Spleen (tissue), 11 donors: ENCODE measurements at regions not wholly inside any gene's neighbourhood (a gene's known extent, or its start where the extent isn't known, plus 50 kb on each side); places are given as distances from the start of the nearest gene placed in this dataset.

ENCODE experiments used
- DNase-seq: peaks from one replicate; pipeline ENCODE4 v3.0.0-alpha.2; 2020
- H3K27ac ChIP-seq, 8 donors: fragments of 200-600 bp; sonication (generic) in 7 of 8; 1 replicate in 4 of 8; 2 replicates in 4 of 8; pipeline versions ENCODE4 v1.5.0 to v1.8.0; 2016 to 2021; ENCODE audit warnings: inconsistent platforms in 4 of 8, mild to moderate bottlenecking in 4 of 8, moderate library complexity in 1 of 8
- H3K27me3 ChIP-seq, 7 donors: fragments of 200-600 bp; sonication (generic) in 6 of 7; replicated peaks in 1 of 7; 1 replicate in 4 of 7; 2 replicates in 3 of 7; pipeline versions ENCODE4 v1.5.0 to v1.8.0; 2016 to 2021; ENCODE audit warnings: inconsistent platforms in 3 of 7, mild to moderate bottlenecking in 1 of 7
- H3K36me3 ChIP-seq, 6 donors: fragments of 200-600 bp; sonication (generic) in 5 of 6; 1 replicate in 4 of 6; 2 replicates in 2 of 6; pipeline versions ENCODE4 v1.5.0 to v1.8.0; 2016 to 2021; ENCODE audit warnings: inconsistent platforms in 2 of 6
- H3K4me1 ChIP-seq, 6 donors: fragments of 200-600 bp; sonication (generic) in 5 of 6; 1 replicate in 3 of 6; 2 replicates in 3 of 6; pipeline versions ENCODE4 v1.5.0 to v1.8.0; 2016 to 2021; ENCODE audit warnings: inconsistent platforms in 3 of 6
- H3K4me3 ChIP-seq, 8 donors: fragments of 200-600 bp; sonication (generic) in 7 of 8; 1 replicate in 4 of 8; 2 replicates in 4 of 8; pipeline versions ENCODE4 v1.5.0 to v1.8.0; 2016 to 2021; ENCODE audit warnings: inconsistent platforms in 4 of 8, mild to moderate bottlenecking in 4 of 8, moderate library complexity in 2 of 8
- H3K9me3 ChIP-seq, 8 donors: fragments of 200-600 bp; sonication (generic) in 7 of 8; 1 replicate in 4 of 8; 2 replicates in 4 of 8; pipeline versions ENCODE4 v1.5.0 to v1.8.0; 2016 to 2021; ENCODE audit warnings: inconsistent platforms in 4 of 8
- POLR2A ChIP-seq, 3 donors: fragments of 450-650 bp; IDR thresholded peaks; one replicate each; pipeline ENCODE4 v1.5.1; 2017; ENCODE audit warnings: antibody characterized with exemption in 3 of 3, mild to moderate bottlenecking in 1 of 3
- POLR2AphosphoS5 ChIP-seq, 3 donors: sonication (generic); formaldehyde crosslinking; IDR thresholded peaks; one replicate each; pipeline ENCODE4 v1.5.1; 2017; ENCODE audit warnings: antibody characterized with exemption in 3 of 3
- WGBS, 5 donors: extraction: QIAGEN DNeasy Blood & Tissue Kit in 3 of 5; methylation state at CpG; one replicate each; pipeline versions ENCODE4 v1.1.5 to v1.1.7; 2013 to 2018; 5-methylcytosine and 5-hydroxymethylcytosine counted together
- intact Hi-C: fragments of 100-400 bp; cut with DNase I; formaldehyde crosslinking; loops from one replicate; pipeline ENCODE4 v1.15.0; 2023; ENCODE audit warnings: low total_unique reads
- TF ChIP-seq, protein P1 (sequence below), 11 experiments: fragments of 200-600 bp in 7 of 11; fragments of 450-650 bp in 4 of 11; sonication (generic) in 4 of 11; IDR thresholded peaks in 8 of 11; conservative IDR thresholded peaks in 3 of 11; 1 replicate in 7 of 11; 2 replicates in 4 of 11; pipeline versions ENCODE4 v1.4.0 to v1.8.0; 2016 to 2021; ENCODE audit warnings: antibody characterized with exemption in 11 of 11, inconsistent platforms in 4 of 11, mild to moderate bottlenecking in 1 of 11
- donor health status: healthy with polysubstance abuse.
- donor health status: DM: no; HTN: no; CAD: no; lungs with moderate emphysema.
- donor health status: DM: no; HTN: no; CAD: no.
- donor health status: Bipolar disorder and iron deficiency.
- donor health status: healthy.
- donor health status: DM: no; HTN: no; CAD: no.
- donor health status: DM: yes; HTN: yes; CAD: no.

DNA sequence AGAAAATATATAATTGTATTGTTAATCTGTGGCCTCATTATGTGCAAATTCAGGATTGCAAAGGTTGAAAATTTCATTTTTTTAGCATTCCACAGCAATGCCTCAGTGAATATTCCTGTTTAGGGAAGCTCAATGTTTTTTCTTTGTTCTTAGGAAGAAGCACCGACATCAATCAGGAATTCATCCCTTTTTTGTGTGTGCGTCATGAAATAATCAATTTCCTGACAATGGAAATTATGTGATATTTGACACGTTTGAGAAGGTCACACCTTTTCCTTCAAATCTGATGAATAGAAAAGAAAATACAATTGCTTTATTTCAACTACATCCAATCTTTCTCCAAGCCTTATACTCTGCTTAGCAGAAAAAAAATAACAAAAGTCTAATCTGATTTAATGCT, 662.8 kb upstream of the FTMT start:
- no peaks in the 10 kb centered on the region for H3K27me3 ChIP-seq
- TF ChIP-seq POLR2A (IDR thresholded peaks at IDR 0.05) (no peak), POLR2AphosphoS5 (IDR thresholded peaks at IDR 0.05) (no peak)
- TF ChIP-seq, protein P1, sequence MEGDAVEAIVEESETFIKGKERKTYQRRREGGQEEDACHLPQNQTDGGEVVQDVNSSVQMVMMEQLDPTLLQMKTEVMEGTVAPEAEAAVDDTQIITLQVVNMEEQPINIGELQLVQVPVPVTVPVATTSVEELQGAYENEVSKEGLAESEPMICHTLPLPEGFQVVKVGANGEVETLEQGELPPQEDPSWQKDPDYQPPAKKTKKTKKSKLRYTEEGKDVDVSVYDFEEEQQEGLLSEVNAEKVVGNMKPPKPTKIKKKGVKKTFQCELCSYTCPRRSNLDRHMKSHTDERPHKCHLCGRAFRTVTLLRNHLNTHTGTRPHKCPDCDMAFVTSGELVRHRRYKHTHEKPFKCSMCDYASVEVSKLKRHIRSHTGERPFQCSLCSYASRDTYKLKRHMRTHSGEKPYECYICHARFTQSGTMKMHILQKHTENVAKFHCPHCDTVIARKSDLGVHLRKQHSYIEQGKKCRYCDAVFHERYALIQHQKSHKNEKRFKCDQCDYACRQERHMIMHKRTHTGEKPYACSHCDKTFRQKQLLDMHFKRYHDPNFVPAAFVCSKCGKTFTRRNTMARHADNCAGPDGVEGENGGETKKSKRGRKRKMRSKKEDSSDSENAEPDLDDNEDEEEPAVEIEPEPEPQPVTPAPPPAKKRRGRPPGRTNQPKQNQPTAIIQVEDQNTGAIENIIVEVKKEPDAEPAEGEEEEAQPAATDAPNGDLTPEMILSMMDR (IDR thresholded peaks at IDR 0.05 in 8 of 11, conservative IDR thresholded peaks at IDR 0.05 in 3 of 11), result no peak
- H3K4me1 ChIP-seq, result no peaks in the 10 kb centered on the region
- H3K36me3 ChIP-seq, result no peaks in the 10 kb centered on the region
- 64 to 76% (median 72%) methylated on average over 3 of the region's 3 CpGs for whole genome bisulfite sequencing, 5 donors
- DNase-seq, result no peak
- intact Hi-C loops, result no loop called here
- no peaks in the 10 kb centered on the region for H3K9me3 ChIP-seq
- no peak overlapping the region for H3K27ac ChIP-seq
- no peak overlapping the region for H3K4me3 ChIP-seq

DNA sequence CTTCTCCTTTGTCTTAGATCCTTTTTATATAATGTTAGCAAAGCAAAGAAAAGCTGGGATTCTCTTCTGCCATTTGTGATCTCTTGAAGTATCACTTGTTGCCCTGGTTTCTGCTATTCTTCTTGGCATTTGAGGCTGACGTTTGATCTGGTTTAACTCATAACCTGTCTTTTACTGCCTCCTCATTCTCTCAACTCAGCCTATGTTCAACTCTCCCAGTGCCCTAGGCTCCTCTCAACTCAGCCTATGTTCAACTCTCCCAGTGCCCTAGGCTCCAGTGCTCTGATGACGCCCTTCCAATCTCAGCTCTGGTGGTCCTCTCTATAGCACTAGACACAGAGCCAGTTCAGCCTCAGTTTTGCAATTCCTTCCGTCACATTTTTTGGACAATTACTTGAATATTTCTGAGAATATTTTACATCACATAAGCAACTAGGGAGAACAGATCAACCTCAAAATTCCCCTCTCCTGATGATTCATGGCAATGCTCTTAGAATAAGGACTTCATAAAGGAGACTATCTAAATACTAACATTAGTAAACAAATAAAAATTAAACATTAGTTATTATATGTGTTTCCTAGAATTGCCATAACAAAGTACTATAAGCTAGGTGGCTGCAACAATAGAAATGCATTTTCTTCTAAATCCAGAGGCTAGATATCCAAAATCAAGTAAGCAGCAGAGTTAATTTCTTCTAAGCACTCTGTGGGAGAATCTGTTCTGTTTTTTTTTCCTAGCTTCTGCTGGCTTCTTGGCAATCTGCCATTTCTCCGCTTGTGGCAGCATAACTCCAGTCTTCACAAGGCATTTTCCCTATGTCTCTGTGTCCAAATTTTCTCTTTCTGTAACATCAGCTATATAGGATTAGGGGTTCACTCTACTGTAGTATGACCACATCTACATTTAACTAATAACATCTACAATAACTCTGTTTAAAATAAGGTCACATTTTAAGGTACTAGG, 662.1 kb upstream of the FTMT start:
- TF ChIP-seq POLR2AphosphoS5 (IDR thresholded peaks at IDR 0.05), result no peak
- TF ChIP-seq, protein P1 (IDR thresholded peaks at IDR 0.05 in 8 of 11, conservative IDR thresholded peaks at IDR 0.05 in 3 of 11), result no peak
- TF ChIP-seq POLR2A (IDR thresholded peaks at IDR 0.05), result no peak
- Histone ChIP-seq H3K27ac (no peak overlapping the region), H3K4me3 (no peak overlapping the region), H3K4me1 (no peaks in the 10 kb centered on the region), H3K36me3 (no peaks in the 10 kb centered on the region), H3K9me3 (no peaks in the 10 kb centered on the region), H3K27me3 (no peaks in the 10 kb centered on the region)
- intact Hi-C loops, result no loop called here
- DNase-seq, result no peak
- 55 to 71% (median 64%) methylated on average over 4 of the region's 4 CpGs for WGBS, 5 donors

DNA sequence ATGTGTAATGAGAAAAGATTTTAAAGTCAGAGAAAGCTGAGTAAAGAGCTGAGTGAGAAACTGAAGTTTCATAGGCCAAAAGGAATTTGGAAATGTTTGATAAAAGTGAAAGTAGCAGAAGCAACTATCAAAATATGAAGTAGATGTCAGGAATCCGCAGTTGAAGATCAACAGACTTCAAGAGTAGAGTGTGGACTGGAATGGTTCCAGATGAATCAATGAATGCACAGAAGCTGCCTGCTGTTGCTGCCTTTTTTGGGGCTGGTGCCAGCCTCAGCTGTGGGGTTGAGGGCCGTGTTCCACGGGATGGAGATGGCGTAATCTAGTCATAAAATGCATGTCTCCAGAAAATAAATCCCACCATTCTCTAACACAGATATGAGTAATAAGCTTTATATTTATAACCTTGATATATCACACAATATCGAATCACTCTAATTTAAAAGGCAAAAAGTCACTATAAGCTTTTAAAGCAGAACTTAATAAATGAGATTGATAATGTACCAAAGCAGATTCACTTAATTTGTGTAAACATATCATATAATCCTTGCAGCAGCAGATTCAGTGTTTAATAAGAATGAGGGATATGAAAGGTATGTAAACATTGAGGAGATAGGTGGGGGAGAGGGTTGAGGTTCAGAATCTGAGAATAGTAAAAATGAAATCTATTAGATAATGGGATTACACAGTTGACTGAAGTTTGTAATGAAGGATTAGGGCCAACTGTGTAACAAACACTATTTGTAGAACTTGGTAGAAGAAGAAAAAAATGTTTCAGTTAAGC, 652.3 kb upstream of the FTMT start:
- 69 to 82% (median 73%) methylated on average over 5 of the region's 5 CpGs for WGBS, 5 donors
- Histone ChIP-seq H3K27ac (no peak overlapping the region), H3K27me3 (no peaks in the 10 kb centered on the region), H3K4me3 (no peak overlapping the region), H3K36me3 (no peaks in the 10 kb centered on the region), H3K9me3 (no peaks in the 10 kb centered on the region), H3K4me1 (no peaks in the 10 kb centered on the region)
- DNase-seq, result no peak
- TF ChIP-seq POLR2A (IDR thresholded peaks at IDR 0.05) (no peak), POLR2AphosphoS5 (IDR thresholded peaks at IDR 0.05) (no peak)
- TF ChIP-seq, protein P1 (IDR thresholded peaks at IDR 0.05 in 8 of 11, conservative IDR thresholded peaks at IDR 0.05 in 3 of 11), result no peak
- intact Hi-C loops, result no loop called here

DNA sequence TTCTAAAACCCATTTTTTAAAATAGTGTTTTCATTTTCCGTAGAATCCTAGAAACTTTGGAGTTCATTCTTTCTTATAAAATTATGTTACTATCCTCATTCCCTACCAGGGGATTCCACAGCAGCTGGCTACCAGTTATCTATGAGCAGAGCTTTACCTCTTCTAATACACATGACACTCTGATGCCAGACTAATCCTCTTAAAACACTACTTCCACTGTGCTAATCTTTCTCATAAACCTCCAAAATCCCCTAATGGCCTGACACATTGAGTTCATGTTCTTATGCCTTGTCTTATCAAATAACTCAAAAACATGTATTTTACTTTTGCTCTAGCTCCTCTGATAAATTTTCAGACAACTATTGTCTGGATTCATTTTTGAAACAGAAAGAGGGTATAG, 633.6 kb upstream of the FTMT start:
- TF ChIP-seq POLR2A (IDR thresholded peaks at IDR 0.05), result no peak
- TF ChIP-seq, protein P1 (IDR thresholded peaks at IDR 0.05 in 8 of 11, conservative IDR thresholded peaks at IDR 0.05 in 3 of 11), result no peak
- no peak for TF ChIP-seq POLR2AphosphoS5 (IDR thresholded peaks at IDR 0.05)
- Histone ChIP-seq H3K4me3 (no peak overlapping the region), H3K27me3 (no peaks in the 10 kb centered on the region), H3K27ac (no peak overlapping the region), H3K4me1 (no peaks in the 10 kb centered on the region), H3K9me3 (peaks cover 0 to 44% (median 12%) of the 10 kb centered on the region in 8 donors), H3K36me3 (no peaks in the 10 kb centered on the region)
- intact Hi-C loops, result no loop called here
- 42 to 94% (median 92%) methylated on average over 1 of the region's 1 CpG for WGBS, 5 donors
- no peak for DNase-seq
